Endothelial cell (in vitro differentiated cells): ENCODE measurements at regions not wholly inside any gene's neighbourhood (a gene's known extent, or its start where the extent isn't known, plus 50 kb on each side); places are given as distances from the start of the nearest gene placed in this dataset.

Experiments used
- DNase-seq: peaks from one replicate; pipeline ENCODE4 v3.0.0; 2021; ENCODE audit warnings: low spot score
- H3K27ac Mint-ChIP-seq: one replicate; pipeline ENCODE4 v1.8.0; 2021; ENCODE audit warnings: mixed read lengths, inconsistent platforms; ENCODE audit not compliant: unreplicated experiment
- H3K27me3 Mint-ChIP-seq: one replicate; pipeline ENCODE4 v1.8.0; 2021; ENCODE audit warnings: mild to moderate bottlenecking, moderate library complexity, mixed read lengths, inconsistent platforms; ENCODE audit not compliant: unreplicated experiment
- H3K36me3 Mint-ChIP-seq: one replicate; pipeline ENCODE4 v1.8.0; 2021; ENCODE audit warnings: mild to moderate bottlenecking, low read depth, mixed read lengths, inconsistent platforms; ENCODE audit not compliant: unreplicated experiment
- H3K4me1 Mint-ChIP-seq: one replicate; pipeline ENCODE4 v1.8.0; 2021; ENCODE audit warnings: mild to moderate bottlenecking, mixed read lengths, inconsistent platforms; ENCODE audit not compliant: unreplicated experiment
- H3K4me3 Mint-ChIP-seq: one replicate; pipeline ENCODE4 v1.8.0; 2021; ENCODE audit warnings: mild to moderate bottlenecking, mixed read lengths, inconsistent platforms; ENCODE audit not compliant: unreplicated experiment
- H3K9me3 Mint-ChIP-seq: one replicate; pipeline ENCODE4 v1.8.0; 2021; ENCODE audit warnings: mixed read lengths, inconsistent platforms; ENCODE audit not compliant: unreplicated experiment
- TF ChIP-seq, protein P1 (sequence below): fragments of 200-600 bp; sonication (generic); IDR thresholded peaks from one replicate; pipeline ENCODE4 v1.5.0; 2021; ENCODE audit warnings: antibody characterized with exemption; ENCODE audit not compliant: unreplicated experiment

DNA sequence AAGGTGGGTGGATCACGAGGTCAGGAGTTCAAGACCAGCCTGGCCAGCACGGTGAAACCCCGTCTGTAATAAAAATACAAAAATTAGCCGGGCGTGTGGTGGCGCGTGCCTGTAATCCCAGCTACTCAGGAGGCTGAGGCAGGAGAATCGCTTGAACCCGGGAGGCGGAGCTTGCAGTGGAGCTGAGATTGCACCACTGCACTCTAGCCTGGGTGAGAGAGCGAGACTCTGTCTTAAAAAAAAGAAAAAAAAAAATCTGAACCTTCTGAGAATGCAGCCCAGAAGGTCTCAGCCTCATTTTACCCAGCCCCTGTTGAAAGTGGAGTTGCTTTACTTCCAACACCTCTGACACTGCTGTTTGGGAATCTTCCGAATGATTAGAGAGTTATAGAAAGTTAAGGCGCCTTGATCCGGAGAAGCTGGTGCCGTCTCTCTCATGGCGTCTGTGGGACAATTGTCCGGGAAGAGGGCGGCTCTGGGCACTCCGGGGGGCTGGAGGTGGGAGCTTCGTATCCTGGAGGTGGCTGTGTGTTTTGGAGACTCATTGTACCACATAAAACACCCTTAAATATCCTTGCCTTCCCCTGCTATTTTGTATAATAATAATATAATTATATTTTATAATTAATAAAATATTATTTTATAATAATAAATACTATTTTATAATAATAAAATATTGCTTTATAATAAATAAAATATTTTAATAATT lies 92.7 kb upstream of the PPP2R3B start:
- TF ChIP-seq, protein P1, sequence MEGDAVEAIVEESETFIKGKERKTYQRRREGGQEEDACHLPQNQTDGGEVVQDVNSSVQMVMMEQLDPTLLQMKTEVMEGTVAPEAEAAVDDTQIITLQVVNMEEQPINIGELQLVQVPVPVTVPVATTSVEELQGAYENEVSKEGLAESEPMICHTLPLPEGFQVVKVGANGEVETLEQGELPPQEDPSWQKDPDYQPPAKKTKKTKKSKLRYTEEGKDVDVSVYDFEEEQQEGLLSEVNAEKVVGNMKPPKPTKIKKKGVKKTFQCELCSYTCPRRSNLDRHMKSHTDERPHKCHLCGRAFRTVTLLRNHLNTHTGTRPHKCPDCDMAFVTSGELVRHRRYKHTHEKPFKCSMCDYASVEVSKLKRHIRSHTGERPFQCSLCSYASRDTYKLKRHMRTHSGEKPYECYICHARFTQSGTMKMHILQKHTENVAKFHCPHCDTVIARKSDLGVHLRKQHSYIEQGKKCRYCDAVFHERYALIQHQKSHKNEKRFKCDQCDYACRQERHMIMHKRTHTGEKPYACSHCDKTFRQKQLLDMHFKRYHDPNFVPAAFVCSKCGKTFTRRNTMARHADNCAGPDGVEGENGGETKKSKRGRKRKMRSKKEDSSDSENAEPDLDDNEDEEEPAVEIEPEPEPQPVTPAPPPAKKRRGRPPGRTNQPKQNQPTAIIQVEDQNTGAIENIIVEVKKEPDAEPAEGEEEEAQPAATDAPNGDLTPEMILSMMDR: no peak
- no peak for DNase-seq
- peaks cover 56% of the 10 kb centered on the region for H3K9me3 Mint-ChIP-seq
- no peak overlapping the region for H3K27ac Mint-ChIP-seq
- no peak overlapping the region for H3K4me3 Mint-ChIP-seq
- peaks cover 12% of the 10 kb centered on the region for H3K27me3 Mint-ChIP-seq
- H3K4me1 Mint-ChIP-seq: no peaks in the 10 kb centered on the region
- H3K36me3 Mint-ChIP-seq: peaks cover 16% of the 10 kb centered on the region

DNA sequence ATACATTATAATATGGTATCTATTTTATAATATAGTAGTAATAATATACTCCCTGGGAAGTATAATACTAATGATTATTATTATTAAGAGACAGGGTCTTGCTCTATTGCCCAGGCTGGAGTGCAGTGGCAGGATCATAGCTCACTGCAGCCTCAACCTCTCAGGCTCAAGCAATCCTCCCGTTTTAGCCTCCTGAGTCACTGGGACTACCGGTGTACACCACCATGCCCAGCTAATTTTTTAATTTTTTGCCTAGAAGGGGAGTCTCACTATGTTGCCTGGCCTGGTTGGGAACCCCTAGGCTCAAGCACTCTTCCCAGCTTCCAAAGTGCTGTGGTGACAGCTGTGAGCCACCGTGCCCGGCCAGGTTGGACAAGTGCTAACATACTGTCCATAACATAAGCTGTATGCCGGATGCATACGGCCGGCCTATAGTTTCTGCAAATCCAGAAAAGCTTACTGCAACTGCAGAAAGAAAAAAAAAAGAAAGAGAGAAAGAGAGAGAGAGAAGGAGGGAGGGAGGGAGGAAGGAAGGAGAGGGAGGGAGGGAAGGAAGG lies 94.2 kb upstream of the PPP2R3B start:
- no peaks in the 10 kb centered on the region for H3K4me1 Mint-ChIP-seq
- peaks cover 9% of the 10 kb centered on the region for H3K36me3 Mint-ChIP-seq
- peaks cover 49% of the 10 kb centered on the region for H3K9me3 Mint-ChIP-seq
- TF ChIP-seq, protein P1: no peak
- no peak for DNase-seq
- peaks cover 8% of the 10 kb centered on the region for H3K27me3 Mint-ChIP-seq
- H3K27ac Mint-ChIP-seq: no peak overlapping the region
- H3K4me3 Mint-ChIP-seq: no peak overlapping the region

DNA sequence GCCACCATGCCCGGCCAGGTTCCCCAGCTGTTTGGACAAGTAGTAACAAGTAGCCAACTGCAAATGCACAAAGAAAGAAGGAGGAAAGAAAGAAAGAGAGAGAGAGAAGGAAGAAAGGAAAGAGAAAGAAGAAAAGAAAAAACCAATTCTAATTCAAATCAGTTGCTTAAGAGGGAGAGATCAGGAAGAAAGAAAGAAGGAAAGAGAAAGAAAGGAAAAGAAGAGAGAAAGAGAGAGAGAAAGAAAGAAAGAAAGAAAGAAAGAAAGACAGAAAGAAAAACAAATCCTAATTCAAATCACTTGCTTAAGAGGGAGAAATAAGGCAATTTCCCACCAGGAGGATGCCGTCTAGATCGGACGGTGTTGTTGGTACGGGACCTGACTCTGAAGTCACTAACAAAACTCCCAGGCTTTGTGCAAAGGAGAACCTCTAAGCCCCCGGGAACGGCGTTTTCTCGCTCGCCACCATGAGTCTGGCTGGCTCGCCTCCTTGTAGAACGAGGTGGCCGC lies 95.5 kb upstream of the PPP2R3B start:
- peaks cover 7% of the 10 kb centered on the region for H3K36me3 Mint-ChIP-seq
- peaks cover 39% of the 10 kb centered on the region for H3K9me3 Mint-ChIP-seq
- no peak overlapping the region for H3K27ac Mint-ChIP-seq
- H3K27me3 Mint-ChIP-seq: peaks cover 5% of the 10 kb centered on the region
- DNase-seq: no peak
- H3K4me3 Mint-ChIP-seq: no peak overlapping the region
- H3K4me1 Mint-ChIP-seq: no peaks in the 10 kb centered on the region
- TF ChIP-seq, protein P1: no peak

GRCh38 chrX:482702-483203 lies 96.0 kb upstream of the PPP2R3B start:
- DNase-seq: no peak
- Mint-ChIP-seq H3K4me1 (no peaks in the 10 kb centered on the region), H3K4me3 (no peak overlapping the region), H3K36me3 (peaks cover 6% of the 10 kb centered on the region), H3K27ac (no peak overlapping the region), H3K9me3 (peaks cover 35% of the 10 kb centered on the region), H3K27me3 (peaks cover 4% of the 10 kb centered on the region)
- TF ChIP-seq, protein P1: no peak

DNA sequence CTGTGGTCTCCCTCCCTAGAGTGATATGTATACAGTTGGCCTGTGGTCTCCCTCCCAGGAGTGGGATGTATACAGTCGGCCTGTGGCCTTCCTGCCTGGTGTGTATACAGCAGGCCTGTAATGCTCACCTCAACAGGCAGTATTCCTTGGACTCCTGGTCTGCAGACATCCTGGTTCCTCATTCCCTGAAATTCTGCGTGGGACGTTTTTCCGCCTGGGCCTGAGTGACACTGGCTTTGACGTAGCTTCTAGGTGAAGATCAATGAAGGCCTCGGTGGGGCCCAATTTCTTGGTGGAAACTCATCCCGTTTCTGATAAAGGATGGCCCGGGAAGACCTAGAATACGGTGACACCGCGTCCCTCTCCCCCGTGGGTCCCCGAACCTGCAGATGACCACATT lies 98.7 kb upstream of the PPP2R3B start:
- TF ChIP-seq, protein P1: no peak
- Mint-ChIP-seq H3K4me1 (no peaks in the 10 kb centered on the region), H3K36me3 (peaks cover 9% of the 10 kb centered on the region), H3K4me3 (no peak overlapping the region), H3K27ac (no peak overlapping the region), H3K9me3 (peaks cover 37% of the 10 kb centered on the region), H3K27me3 (peaks cover 7% of the 10 kb centered on the region)
- DNase-seq: no peak
